HG02571 (cell line): ENCODE measurements at regions not wholly inside any gene's neighbourhood (a gene's known extent, or its start where the extent isn't known, plus 50 kb on each side); places are given as distances from the start of the nearest gene placed in this dataset.
"Not testable (repeated sequence)": the region's sequence is repeated elsewhere in the genome, so short reads cannot be mapped to it uniquely, and the experiment has no call there.

ENCODE experiments used
- ATAC-seq: cut with Tn5 transposase; IDR thresholded peaks from one replicate; pipeline ENCODE4 v1.9.1; 2021; ENCODE audit warnings: mild to moderate bottlenecking, moderate library complexity; ENCODE audit not compliant: unreplicated experiment

DNA sequence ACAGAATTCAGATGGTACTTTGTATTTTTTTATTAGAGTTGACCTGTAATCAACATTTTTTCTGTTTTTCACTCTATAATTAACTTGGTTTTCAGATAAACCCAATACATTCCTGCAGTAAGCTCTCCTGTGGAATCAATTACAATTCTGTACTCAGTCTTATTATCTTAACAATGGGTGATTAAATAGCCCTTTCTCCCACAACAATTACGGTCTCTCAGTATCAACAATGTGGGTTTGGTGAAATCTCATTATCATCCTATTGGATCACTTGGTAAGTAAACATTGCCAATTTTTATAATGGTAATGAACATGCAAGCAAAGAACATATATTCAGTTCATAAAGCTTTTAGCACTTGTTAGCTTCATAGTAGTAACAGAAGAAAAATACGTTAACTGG is 438.9 kb upstream of the EPHA7 start:
- no peak for ATAC-seq

- no peak for ATAC-seq
Observed at GRCh38 chr6:93849857-93850256, 430.5 kb upstream of the EPHA7 start.

GRCh38 chr6:93848031-93848742 is 428.8 kb upstream of the EPHA7 start:
- ATAC-seq = no peak

- ATAC-seq = no peak
Observed at GRCh38 chr6:93842178-93842577, 422.8 kb upstream of the EPHA7 start.

DNA sequence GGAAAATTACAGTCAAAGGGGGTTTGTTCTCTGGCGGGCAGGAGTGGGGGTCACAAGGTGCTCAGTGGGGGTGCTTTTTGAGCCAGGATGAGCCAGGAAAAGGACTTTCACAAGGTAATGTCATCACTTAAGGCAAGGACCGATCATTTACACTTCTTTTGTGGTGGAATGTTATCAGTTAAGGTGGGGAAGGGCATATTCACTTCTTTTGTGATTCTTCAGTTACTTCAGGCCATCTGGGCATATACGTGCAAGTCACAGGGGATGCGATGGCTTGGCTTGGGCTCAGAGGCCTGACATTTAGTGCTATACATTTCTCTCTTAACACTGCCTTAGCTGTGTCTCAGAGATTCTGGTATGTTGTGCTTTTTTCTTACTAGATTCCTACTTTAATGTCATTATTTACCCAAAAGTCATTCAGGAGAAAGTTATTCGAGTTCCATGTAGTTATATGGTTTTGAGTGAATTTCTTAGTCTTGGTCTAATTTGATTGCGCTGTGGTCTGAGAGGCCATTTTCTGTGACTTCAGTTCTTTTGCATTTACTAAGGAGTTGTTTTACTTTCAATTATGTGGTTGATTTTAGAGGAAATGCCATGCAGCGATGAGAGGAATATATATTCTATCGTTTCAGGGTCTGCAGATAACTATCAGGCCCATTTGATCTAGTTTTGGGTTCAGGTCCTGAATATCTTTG is 416.2 kb upstream of the EPHA7 start:
- not testable (repeated sequence) for ATAC-seq

DNA sequence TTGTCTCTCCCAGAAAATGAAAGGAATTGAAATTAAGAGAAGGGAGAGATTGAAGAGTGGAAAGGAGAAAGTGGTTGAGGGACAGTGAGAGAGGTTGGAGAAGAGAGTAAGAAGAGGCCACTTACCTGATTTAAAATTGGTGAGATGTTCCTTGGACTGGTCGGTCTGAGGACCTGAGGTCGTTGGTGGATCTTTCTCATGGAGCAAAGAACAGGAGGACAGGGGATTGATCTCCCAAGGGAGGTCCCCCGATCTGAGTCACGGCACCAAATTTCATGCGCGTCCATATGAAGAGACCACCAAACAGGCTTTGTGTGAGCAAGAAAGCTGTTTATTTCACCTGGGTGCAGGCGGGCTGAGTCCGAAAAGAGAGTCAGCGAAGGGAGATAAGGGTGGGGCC is 415.7 kb upstream of the EPHA7 start:
- not testable (repeated sequence) for ATAC-seq

- not testable (repeated sequence) for ATAC-seq
Observed at GRCh38 chr6:93833326-93833725, 414.0 kb upstream of the EPHA7 start.

GRCh38 chr6:93829757-93830156 is 410.4 kb upstream of the EPHA7 start:
- not testable (repeated sequence) for ATAC-seq

GRCh38 chr6:93829009-93829408 is 409.6 kb upstream of the EPHA7 start:
- ATAC-seq = no peak

- no peak for ATAC-seq
Observed at GRCh38 chr6:93828553-93828952, 409.2 kb upstream of the EPHA7 start.

- no peak for ATAC-seq
Observed at GRCh38 chr6:93827728-93828127, 408.4 kb upstream of the EPHA7 start.

DNA sequence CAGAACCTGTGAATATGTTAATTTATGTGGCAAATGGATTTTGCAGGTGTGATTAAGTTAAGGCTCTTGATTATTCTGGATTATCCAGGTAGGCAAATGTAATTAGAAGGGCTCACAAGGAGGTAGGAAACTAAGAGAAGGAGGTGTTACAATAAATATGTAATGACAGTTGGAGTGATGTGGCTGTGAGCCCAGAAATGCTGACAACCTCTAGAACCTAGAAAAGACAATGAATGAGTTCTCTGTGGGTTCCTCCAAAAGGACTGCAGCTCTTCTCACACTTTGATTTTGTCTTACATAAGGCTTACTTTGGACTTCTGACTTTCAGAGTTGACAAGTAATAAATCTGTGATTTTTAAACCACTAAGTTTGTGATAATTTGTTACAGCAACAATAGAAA is 406.6 kb upstream of the EPHA7 start:
- no peak for ATAC-seq

DNA sequence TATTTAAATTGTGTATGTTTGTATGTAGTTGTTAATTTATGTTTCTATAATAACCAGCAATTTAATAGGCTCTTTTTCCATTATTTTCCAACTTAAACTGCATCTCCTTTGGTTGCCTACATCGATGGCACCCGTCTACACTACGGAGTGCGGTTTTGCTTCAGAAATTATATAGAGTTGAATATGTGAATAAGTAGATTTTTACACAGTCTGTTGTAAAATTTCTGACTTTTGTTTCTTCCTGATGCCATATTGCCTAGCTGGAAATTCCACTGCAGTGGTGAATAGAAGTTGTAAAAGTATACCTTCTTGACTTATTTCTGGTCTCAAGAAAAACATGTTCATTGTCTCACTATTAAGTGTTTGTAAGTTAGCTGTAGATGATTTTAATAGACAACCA is 404.1 kb upstream of the EPHA7 start:
- no peak for ATAC-seq

DNA sequence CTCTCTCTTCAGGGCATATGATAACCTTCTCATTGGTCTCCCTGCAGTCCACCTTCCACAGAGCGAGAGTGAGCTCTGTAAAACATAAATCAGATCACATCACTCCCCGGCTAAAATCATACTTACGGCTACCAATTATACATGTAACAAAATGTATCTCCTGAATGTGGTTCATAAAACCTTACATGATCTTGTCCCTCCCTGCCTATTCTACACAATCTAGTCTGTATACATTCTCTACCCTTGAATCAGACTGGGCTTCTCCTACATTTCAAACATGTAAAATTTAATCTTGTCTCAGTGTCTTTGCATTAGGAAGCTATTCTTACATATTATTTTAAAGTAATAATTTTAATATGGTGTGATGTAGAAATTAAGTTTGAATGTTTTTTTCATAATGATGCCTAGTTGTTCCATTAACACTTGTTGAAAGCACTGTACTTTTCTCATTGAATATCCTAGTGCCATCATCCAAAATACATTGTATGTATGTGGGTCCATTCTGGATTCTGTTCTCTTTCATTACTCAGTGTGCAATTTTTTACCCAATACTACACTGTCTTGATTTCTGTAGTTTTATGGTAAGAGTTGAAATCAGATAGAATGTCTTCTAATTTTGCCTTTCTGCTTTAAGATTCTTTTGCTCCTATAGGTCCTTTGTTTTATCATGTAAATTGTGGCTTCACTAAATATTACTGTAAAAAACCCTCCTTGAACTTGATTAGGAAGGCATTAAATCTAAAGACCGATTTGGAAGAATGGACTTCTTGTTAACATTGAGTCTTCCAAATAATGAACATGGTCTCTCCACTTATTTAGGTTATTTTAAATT is 403.3 kb upstream of the EPHA7 start:
- ATAC-seq = no peak

DNA sequence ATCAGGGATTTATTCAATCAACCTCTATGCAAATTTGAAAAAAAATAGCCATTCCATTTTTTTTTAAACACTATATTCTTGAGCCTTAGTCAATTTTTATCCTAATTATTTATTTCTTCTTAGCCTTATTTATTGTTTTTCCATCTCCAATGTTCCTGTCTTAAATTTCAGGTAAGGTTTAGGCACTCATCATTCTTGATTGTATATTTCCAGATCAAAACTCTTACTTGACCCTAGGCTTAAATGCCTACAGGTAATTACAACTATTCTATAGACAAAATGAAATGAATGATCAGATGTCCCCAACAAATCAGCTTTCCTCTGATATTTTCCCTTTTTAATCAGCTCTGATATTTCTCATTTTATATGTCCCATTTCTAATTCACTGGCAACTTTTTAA is 402.6 kb upstream of the EPHA7 start:
- no peak for ATAC-seq

DNA sequence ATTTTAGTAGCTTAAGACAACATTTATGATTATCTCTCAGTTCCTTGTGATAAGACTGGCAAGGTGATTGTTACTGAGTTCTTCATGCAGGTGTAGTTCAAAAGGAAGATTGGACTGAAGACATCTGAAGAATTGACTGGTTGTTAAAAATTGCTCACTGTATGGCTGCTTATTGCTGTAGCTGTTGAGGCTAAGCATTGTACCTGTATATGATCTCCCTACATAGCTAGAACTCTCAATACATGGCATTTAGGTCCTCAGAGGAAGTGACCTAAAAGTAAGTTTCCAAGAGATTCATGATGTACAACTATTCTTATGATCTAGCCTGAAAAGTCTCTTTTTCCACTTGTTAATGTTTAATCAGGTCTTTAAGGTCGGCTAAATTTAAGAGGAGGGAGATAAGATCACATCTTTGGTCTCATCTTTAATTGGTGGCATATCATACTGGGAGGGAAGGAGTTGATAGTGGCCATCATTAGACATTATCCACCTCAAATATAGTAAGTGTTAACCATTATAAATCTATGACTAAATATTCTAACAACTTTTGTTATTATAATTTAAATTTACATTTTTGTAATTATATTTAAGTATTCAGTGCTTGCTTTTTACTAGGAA is 401.2 kb upstream of the EPHA7 start:
- no peak for ATAC-seq

DNA sequence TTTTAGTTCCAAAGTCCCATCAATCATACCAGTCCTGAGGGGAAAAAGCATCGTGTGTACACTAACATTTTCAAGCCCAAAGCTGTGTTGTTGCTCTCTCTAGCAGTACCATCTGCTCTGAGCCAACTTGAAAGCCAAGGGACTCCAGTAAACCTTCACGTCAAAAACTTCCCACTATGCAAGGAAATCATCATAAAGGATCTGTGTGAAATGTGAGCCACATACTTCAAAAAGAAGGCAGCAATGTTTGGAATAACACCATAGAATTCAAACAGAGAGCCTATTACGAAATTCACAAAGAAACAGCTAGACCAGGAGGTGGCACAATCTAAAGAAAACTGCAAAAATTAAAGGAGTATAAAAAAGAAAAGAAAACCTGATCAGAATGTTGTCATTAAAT is 399.8 kb upstream of the EPHA7 start:
- no peak for ATAC-seq

DNA sequence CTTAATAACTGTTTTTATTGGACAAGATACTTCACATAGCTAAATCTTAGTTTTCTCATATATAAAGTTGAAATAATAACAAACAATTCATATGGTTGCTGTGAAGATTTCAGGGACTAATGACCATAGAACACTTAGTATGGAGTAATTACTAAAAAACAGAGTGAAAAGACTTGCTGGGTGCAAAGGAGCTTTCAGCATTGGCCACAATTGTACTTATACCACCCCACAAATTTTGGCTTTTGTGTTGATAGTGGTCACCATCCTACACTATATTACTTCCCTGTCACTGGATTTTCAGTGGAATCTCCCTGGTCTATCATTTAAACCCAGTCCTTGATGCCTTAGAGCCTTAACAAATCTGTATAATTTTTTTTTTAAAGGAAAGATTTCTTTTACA is 398.6 kb upstream of the EPHA7 start:
- ATAC-seq = no peak

GRCh38 chr6:93806409-93807270 is 387.3 kb upstream of the EPHA7 start:
- ATAC-seq = no peak

GRCh38 chr6:93801101-93801847 is 381.9 kb upstream of the EPHA7 start:
- no peak for ATAC-seq
